GM21526 (cell line): ENCODE measurements at regions not wholly inside any gene's neighbourhood (a gene's known extent, or its start where the extent isn't known, plus 50 kb on each side); places are given as distances from the start of the nearest gene placed in this dataset.

Experiments
- ATAC-seq: cut with Tn5 transposase; IDR thresholded peaks from one replicate; pipeline ENCODE4 v1.9.1; 2021; ENCODE audit warnings: moderate library complexity; ENCODE audit not compliant: unreplicated experiment, low FRiP score

DNA sequence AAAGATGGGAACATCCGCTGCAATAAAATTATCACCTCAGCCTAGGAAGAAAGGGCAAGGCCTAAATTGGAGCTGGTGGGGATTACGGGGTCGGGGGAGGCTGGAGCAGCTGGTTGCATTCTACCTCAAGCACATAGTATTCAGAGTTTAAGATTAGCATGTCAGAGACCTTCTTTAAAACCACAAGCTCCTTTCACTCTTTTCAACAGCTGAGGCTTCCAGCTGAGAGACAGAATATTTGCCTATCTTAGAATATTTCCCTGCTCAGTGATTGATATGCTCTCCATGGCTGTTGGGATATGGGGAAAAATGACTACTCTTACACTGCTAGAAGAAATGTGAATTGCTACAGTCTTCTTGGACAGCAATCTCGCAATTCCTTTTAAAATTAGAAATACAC is 248.6 kb downstream of the TBX15 start:
- ATAC-seq = no peak

DNA sequence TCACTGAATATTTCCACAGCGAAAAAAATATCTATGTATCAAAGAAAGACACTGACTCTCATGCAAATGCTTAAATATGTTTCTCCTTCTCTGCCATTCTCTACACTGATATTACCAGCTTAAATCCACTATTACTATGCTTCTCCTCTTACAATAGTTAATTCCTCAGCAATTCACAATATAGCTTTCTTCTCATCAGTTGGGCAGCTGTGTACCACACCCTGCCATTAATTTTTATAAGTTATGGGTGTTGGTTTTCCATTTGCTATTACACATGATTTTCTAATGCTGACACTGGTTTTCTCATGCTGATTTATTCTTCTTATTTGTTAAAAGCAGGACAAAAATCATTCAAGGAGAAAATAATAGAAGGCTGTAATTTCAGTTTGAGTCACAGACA is 251.8 kb downstream of the TBX15 start:
- ATAC-seq = no peak

DNA sequence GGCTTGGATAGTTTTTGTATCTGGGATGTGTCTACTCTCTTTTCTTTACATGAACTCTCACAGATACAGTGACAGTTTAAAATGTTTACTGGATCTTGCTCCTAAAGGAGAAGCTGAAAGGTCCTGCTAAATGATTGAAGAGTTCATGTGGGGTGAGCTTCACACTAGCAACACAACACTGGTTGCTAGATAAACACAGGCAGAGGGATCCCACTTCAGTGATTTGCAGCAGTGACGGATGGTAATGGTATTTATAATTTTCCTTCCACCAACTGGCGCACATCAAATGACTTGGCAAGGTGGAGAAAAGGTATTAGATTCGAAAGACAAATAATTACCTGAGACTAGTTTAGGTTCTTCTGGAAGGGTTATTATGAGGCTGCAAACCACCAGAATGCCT is 270.2 kb downstream of the TBX15 start:
- ATAC-seq = no peak

DNA sequence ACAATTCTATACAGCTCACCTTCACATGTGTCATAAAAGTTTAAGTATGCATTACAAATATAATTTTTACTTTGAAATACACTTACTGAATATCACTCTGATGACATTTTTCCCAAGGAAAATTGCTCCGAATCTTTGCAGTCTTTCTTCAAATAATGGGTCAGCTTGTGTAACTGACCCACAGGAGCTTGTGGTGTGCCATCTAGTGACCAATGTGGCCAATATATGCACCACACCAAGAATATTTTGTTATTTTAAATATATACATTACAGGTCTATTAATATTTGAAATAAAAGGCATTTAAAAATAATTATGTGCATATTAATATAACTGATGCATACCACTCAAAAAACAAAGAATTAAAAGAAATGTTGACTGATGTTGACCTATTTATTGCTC is 271.4 kb downstream of the TBX15 start:
- ATAC-seq = no peak

DNA sequence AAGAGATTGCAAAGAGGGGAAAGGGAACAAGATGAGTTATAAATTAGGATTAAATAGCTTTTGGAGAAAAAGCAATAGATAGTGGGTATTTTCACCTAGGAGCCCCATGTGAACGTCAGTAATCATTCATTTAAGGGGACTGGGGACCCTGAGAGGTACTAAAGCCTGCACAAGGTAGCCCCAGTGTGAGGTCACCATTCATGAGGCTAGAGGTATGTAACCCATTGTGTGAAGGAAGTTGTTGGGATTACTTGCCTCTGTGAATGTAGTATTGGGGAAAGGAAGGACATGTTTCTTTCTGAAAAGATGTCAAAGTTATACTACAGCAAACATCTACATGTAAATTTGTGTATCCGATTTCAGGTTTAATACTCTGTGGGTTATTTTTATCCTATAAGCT is 276.8 kb downstream of the TBX15 start:
- ATAC-seq = no peak

DNA sequence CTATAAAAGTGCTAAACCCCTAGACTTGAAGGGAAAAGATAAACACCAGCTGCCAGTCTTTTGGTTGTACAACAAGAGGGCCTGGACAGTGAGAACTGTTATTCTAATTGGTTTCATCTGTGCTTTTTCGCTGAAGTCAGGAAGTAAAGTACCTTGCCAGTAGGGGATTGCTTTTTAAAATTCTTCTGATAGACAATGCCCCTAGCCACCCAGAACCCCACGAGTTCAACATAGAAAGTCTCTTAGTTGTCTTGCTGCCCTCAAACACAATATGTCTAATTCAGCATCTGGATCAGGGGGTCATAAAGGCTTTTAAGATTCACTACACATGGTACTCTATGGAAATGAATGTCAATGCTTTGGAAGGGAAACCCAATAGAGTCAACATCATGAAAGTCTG is 289.2 kb downstream of the TBX15 start:
- ATAC-seq = no peak

DNA sequence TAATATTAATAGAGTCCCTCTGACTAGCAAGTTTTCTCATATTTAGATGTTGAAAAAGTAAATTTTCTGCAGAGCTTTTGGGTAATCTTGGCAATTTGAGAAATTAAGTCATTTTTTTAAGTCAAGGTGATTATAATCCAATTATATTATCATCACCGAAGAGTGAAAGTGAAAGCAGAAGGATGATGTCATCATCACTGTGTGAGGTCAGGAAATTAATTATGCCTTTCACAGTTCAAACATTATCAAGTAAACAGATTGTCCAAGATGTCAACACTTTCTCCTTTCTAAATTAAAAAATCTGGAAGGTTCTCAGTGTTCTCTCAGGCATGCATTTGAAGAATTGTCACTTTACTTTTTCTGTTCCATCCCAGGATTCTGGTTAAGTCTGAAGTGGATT is 296.0 kb downstream of the TBX15 start:
- no peak for ATAC-seq

DNA sequence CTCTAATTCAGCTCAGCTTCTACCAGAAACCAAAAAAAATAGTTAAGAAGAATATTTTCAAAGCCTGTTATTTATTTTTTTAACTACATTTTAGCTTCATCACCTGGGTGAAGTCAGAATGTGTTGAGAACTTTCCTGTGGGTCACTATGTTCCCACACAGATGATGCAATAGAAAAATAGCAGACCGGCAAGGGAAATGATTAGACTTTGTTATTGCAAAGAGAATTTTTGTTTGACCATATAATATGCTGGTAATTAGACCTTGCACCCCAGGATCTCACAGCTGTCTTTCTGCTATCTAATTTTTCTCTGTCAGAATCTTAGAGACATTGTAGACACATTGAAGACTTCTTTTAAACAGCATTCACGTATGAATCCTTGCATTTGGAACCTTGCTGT is 299.3 kb downstream of the TBX15 start:
- no peak for ATAC-seq

DNA sequence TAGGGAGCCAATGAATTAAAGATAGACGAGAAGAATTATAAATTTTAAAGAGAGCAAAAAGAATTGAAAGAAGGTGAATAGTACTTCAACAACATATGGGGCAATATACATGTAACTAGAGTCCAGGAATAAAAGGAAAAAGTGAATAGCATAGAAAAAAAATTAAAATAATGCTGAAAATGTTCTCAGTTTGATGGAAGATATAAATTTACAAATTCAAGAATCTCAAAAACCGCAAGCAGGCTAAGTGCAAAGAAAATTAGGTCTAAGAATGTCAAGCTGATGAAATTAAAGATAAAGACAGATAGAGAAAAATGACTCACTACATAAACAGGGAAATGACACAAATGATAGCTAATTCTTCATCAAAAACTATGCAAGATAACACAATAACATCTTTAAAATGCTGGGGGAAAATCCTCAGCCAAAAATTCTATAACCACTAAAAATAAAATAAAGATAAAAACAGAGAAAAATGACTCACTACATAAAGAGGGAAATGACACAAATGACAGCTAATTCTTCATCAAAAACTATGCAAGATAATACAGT is 326.3 kb downstream of the TBX15 start:
- ATAC-seq = no peak

DNA sequence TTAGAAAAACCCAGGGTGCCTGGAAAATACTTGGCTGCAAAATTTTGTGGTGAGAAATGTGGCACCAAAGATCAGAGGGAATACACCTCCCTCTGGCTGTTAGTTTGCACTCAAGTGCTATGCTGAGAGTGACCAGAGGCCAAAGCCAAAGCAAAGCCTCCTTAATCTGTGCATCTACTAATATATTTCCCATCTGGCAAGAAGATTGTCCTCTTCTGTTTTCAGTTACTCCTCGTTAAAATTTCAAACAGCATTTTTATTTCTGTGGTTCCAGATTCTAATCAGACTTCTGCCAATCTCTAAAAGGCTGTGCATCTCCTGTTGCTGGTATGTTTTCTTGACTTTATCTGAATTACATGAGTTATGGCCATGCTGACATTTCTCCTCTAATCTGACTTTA is 327.4 kb downstream of the TBX15 start:
- no peak for ATAC-seq

DNA sequence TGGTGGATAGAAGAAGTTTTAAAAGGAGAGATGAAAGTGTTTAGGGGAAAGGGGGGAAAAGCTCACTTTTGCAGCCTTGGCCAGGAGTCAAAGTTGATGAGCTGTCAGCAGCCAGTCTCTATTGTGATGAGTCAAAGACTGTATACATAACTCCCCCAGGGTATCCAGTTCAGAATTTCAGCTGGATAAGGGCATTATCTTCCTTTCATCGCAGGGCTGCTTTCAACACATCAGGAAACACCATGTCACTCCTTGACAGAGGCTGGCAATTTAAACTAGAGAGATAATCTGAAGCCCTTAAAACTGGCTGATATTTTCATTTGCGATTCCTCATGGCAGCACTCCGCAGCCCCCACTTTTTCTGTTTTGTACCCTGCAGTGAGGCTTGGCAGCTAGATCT is 328.5 kb downstream of the TBX15 start:
- no peak for ATAC-seq

DNA sequence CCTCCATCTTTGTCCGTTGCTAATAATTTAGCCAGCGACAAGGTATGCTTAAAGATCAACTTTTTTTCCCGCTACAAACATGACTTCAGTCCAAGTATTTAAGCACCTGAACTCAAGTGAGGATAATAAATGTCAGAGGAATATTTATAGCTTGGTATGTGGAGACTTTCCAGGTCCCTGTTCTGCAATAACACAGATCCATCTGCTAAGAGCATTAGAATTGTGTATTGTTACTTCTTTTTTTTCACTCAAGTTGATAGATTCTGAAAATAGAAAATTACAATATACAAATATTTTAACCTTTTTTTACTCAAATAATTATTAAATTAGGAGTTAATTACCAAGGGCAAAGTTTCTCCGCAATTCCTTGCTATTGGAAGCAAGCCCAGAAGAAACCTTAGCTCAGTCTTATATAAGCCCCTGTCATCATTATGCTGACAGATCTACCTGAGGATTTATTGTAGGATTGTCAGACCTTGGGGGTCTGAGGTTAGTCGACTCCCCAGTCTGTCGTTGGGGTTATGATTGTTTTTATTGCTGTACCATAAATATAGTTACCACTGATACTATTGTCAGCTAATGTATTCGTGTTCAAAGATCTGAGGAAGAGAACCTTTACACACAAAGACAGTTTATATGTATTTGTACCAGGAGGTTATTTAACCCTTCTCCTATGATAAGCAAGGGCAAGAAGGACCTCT is 337.9 kb downstream of the TBX15 start:
- ATAC-seq = no peak

DNA sequence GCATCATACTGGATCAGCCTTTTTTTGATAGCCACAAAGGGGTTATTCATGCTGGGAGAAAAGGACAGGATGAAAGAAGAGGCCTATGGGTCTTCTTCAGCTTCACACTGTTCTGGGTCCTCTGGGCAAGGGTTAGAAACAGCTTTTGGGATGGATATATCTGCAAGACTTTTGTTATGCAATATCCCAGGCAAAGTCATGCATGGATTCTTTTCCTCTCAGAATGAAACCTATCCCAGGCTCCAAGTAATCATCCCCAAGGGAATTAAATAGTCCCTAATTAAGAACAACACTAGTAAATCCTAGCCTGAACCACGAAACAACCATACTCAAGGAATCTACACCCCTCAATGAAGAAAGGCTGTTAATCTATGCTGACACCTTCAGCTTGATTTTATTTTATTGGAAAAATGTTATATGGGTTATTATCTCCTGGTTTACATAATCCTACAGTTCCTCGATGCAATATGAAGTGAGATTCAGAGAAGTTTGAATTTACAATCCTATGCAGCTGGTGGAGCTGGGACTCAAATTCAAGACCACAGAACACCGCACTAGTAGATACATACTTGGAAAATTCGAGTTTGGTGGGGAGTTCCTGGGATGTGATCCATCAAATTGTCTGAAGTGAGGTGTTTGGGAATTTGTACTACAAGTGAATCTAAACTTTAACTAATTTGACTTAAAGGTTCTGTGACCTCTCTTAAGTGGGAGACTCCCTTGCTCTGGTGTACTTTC is 338.6 kb downstream of the TBX15 start:
- ATAC-seq = no peak

DNA sequence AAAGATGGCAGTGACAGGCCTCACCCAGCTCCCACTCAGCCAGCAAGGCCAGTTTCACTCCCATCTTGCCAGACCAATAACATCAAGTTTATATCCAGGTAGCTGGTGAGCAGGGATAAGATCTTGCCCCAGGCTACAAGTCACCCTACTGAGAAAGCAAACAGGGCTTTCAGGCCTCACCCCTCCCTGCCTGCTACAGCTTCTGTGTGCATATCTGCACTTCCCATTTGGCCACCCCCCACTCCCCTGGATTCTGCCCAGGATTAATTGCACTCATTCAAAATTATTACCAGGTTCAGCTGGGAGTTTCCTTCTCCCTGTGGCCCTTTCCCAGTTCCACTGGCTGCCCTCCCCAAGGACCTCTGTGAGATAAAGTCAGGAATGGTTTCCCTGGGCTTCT is 352.1 kb downstream of the TBX15 start:
- ATAC-seq = no peak

DNA sequence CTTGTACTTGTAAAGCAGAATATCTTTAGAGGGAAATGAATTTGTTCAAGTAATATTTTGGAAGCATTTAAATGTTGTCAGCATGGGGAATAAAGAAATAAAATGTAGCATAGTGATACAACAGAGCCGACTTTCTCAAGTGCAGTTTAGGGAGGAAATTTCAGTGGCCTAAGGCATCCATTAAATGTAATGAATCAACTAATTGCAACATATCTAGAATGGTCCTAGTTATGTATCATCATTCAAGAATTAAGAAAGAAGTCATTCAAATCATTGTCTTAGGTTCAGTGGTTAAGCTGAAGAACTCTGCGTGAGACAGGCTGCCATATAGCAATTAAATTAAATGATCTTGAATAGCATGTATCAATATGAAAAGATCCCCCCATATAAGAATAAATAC is 360.7 kb downstream of the TBX15 start:
- ATAC-seq = no peak

DNA sequence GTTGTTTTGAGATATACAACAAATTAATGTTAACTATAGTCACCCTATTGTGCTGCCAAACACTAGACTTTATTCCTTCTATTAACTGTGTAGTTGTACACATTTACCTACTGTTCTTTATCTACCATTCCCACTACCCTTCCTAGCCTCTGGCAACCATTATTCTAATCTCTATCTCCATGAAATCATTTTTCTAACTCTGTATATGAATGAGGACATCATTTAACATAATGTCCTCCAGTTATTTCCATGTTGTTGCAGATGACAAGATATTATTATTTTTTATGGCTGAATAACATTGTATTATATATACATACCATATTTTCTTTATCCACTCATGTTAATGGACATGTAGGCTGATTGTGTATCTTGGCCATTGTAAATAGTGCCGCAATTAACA is 366.3 kb downstream of the TBX15 start:
- no peak for ATAC-seq

DNA sequence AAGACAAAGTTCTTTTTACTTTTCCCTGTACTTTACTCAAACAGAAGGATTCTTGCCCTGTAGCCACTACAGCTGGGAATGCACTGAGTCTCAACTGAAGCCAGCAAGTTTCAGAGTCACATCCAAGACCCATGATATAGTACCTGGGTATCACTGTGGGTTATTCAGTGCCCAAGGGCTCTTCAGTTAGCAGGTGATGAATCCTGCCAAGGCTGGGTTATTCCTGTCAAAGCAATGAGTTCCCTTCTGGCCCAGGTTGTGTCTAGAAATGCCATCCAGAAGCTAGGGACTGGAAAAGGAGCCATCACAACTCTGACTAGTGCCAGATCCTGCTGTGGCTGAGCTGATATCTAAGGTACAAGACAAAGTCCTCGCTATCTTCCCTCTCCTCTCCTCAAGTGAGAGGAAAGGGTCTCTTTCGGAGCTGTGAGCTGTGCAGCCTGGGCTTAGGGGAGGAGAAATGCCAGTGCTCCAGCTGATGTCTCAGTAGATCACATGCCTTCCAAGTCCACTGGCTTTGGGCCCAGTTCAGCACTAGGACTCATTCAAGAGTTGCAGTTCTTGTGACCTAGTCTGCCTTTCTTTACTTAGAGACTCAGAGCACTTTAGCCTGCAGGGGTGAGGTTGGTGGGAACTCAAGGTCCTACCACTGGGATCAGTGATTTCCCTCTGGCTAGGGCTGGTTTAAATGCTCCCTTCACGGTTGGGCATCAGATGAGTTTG is 369.4 kb downstream of the TBX15 start:
- no peak for ATAC-seq

DNA sequence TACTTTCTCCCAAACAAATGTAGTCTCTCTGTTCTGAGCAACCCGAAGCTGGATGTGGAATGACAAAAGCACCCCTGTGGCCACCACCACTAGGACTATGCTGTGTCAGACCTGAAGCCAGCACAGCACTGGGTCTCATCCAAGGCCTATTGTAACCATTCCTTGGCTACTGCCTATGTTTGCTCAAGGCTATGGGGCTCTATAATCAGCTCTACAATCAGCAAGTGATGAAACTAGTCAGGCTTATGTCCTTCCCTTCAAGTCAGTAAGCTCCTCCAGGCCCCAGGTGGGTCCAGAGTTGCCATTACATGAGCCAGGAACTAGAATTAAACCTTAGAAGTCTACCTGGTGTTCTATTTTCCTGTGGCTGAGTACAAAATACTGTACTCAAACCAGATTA is 370.2 kb downstream of the TBX15 start:
- ATAC-seq = no peak

DNA sequence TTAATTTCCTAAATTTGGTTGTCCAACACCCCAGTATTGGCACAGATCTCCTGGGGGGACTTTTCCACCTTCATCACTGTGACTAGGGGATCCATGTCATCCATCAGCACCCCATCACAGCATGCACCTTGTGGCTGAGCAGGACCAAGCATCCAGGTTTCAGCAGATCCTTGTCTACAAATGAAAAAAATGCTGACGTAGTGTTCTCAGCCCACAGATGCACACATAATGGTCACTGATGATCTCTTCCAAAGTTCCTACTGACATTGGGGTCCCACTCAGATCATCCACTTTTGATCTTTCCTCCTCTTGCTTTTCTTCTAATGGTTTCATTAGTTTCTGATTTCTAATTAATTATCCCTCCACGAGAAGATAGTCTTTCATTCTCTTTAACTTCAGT is 373.1 kb downstream of the TBX15 start:
- no peak for ATAC-seq

DNA sequence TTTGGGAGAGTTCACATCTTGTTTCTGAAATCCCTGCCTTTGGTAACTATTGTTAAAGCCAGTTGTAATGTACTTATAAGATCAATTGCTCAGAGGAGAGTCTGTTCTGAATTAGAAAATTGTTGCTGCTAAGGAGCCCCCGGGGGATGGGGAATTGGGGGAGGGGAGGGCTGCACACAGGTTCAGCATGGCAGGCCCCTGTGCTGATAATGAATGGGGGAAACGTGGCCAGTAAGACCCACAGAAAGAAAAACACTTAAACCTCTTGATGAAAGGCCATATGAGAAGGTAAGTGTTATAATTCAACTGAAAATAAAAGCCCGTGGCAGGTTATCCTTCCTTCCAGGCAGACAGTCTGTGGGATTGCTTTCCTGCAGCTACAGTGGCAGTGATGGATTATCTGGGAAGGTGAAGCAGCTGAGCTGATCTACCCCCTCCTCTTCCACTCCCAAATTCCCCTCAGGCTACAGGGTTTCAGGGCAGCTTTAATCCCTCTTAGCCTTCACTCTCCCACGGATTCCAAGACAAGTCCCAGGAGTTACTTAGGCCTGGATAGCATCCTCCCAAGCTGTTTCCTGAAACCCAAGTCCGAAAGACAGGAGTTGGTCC is 398.8 kb downstream of the TBX15 start:
- no peak for ATAC-seq

DNA sequence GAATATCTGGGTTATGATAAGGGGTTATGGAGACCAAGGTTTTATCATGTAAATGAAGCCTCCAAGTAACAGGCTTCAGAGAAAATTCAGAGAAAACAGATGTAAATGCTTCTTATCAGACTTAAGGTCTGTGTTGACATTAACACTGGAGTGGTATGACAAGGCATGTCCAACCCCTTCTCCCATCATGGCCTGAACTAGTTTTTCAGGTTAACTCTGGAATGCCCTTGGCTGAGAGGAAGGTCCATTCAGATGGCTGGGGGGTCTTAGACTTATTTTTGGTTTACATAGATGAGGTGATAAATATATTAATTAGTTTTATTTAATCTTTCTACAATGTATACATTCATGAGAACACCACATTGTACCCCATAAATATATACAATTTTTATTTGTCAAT is 399.6 kb downstream of the TBX15 start:
- ATAC-seq = no peak
